Keratinocyte (primary cell): ENCODE measurements at regions not wholly inside any gene's neighbourhood (a gene's known extent, or its start where the extent isn't known, plus 50 kb on each side); places are given as distances from the start of the nearest gene placed in this dataset.
A peak's percentile ranks its signal among the peaks of the same experiment; 100 is the strongest.

ENCODE experiments used
- DNase-seq: peaks from one replicate; pipeline ENCODE4 v3.0.0-alpha.2; 2011; ENCODE audit warnings: low read depth, missing footprints, low spot score
- FAIRE-seq: peaks from 2 replicates; lab custom pipeline; 2011; peaks lifted over from hg19 to GRCh38; lab: Jason Lieb, UNC
- H2AFZ ChIP-seq: 2 replicates; pipeline ENCODE4 v1.6.0; 2012; ENCODE audit warnings: low read length, control low read depth, inconsistent platforms; ENCODE audit not compliant: control insufficient read depth
- H3K27ac ChIP-seq: 2 replicates; pipeline ENCODE4 v1.5.1; 2011; ENCODE audit warnings: low read length; ENCODE audit not compliant: control insufficient read depth, insufficient read depth
- H3K27me3 ChIP-seq: 3 replicates; pipeline ENCODE4 v1.6.0; 2011; ENCODE audit warnings: low read length; ENCODE audit not compliant: control insufficient read depth, insufficient read depth; ENCODE audit errors: extremely low read depth
- H3K36me3 ChIP-seq, 2 experiments: 2 replicates in 1 of 2; 3 replicates in 1 of 2; pipeline ENCODE4 v1.5.1; 2011; ENCODE audit warnings: low read length in 2 of 2, mild to moderate bottlenecking in 1 of 2; ENCODE audit not compliant: control insufficient read depth in 2 of 2, insufficient read depth in 2 of 2; ENCODE audit errors: extremely low read depth in 1 of 2
- H3K4me1 ChIP-seq: 3 replicates; pipeline ENCODE4 v1.5.1; 2011; ENCODE audit warnings: low read length; ENCODE audit not compliant: control insufficient read depth, insufficient read depth; ENCODE audit errors: extremely low read depth
- H3K4me2 ChIP-seq: 3 replicates; pipeline ENCODE4 v1.6.0; 2011; ENCODE audit warnings: low read depth, low read length; ENCODE audit not compliant: control insufficient read depth, insufficient read depth; ENCODE audit errors: extremely low read depth
- H3K4me3 ChIP-seq, 3 experiments: fragments of 200-600 bp in 1 of 3; sonication (generic) in 1 of 3; 2 replicates in 2 of 3; 3 replicates in 1 of 3; pipeline ENCODE4 v1.5.1; 2011 to 2016; ENCODE audit warnings: low read length in 3 of 3, mild to moderate bottlenecking in 3 of 3, control low read depth in 2 of 3, inconsistent platforms in 1 of 3, low read depth in 1 of 3, mixed read lengths in 1 of 3, mixed run types in 1 of 3, moderate library complexity in 1 of 3; ENCODE audit not compliant: control insufficient read depth in 2 of 3, insufficient read depth in 2 of 3; ENCODE audit errors: extremely low read depth in 1 of 3
- H3K79me2 ChIP-seq: 2 replicates; pipeline ENCODE4 v1.6.0; 2012; ENCODE audit warnings: low read length; ENCODE audit not compliant: control insufficient read depth, insufficient read depth
- H3K9ac ChIP-seq: 3 replicates; pipeline ENCODE4 v1.6.0; 2011; ENCODE audit warnings: low read length; ENCODE audit not compliant: control insufficient read depth, insufficient read depth; ENCODE audit errors: extremely low read depth
- H3K9me1 ChIP-seq: 3 replicates; pipeline ENCODE4 v1.6.0; 2011; ENCODE audit warnings: low read length; ENCODE audit not compliant: control insufficient read depth, insufficient read depth; ENCODE audit errors: extremely low read depth
- H3K9me3 ChIP-seq: 2 replicates; pipeline ENCODE4 v1.5.1; 2012; ENCODE audit warnings: low read depth, low read length; ENCODE audit not compliant: control insufficient read depth
- H4K20me1 ChIP-seq: 3 replicates; pipeline ENCODE4 v1.6.0; 2011; ENCODE audit warnings: low read length; ENCODE audit not compliant: control insufficient read depth, insufficient read depth; ENCODE audit errors: extremely low read depth
- CTCF ChIP-seq, 3 experiments: IDR thresholded peaks in 1 of 3; conservative IDR thresholded peaks in 1 of 3; optimal IDR thresholded peaks in 1 of 3; 2 replicates in 2 of 3; 3 replicates in 1 of 3; pipeline versions ENCODE3 to v1.5.1; 2011; ENCODE audit warnings: low read length in 3 of 3, mild to moderate bottlenecking in 3 of 3, moderate library complexity in 2 of 3, control low read depth in 1 of 3, inconsistent platforms in 1 of 3; ENCODE audit not compliant: insufficient read depth in 2 of 3; ENCODE audit errors: extremely low read depth in 1 of 3
- EZH2 ChIP-seq: IDR thresholded peaks from one replicate; pipeline ENCODE4 v1.6.1; 2012; ENCODE audit warnings: inconsistent platforms, mild to moderate bottlenecking, low read length, moderate library complexity
- dilution Hi-C: fragments of 300-500 bp; cut with MboI; formaldehyde crosslinking; loops from one replicate; pipeline ENCODE4 v1.7.0; 2020; ENCODE audit warnings: low sequenced_read_pairs; ENCODE audit not compliant: extremely low pct_ligation_motif_present

GRCh38 chr2:226180281-226180884, 619.2 kb downstream of the IRS1 start:
- no peak overlapping the region for H2AFZ ChIP-seq
- no peak for DNase-seq
- H3K9me3 ChIP-seq, result peaks cover 20% of the 10 kb centered on the region
- TF ChIP-seq EZH2, result no peak
- no peak for TF ChIP-seq CTCF (optimal IDR thresholded peaks at IDR 0.05 in 1 of 3, IDR thresholded peaks at IDR 0.05 in 1 of 3, conservative IDR thresholded peaks at IDR 0.05 in 1 of 3; ENCODE audit: extremely low read depth in 1 of 3, insufficient read depth in 2 of 3, low read length in 3 of 3)
- no peak for FAIRE-seq
- no peak overlapping the region for H3K9ac ChIP-seq
- H3K27ac ChIP-seq, result no peak overlapping the region
- no peaks in the 10 kb centered on the region for H3K36me3 ChIP-seq
- no peaks in the 10 kb centered on the region for H3K27me3 ChIP-seq
- H3K4me3 ChIP-seq, result no peak overlapping the region
- H3K4me2 ChIP-seq, result no peak overlapping the region
- H3K9me1 ChIP-seq, result no peaks in the 10 kb centered on the region
- H3K79me2 ChIP-seq, result no peaks in the 10 kb centered on the region
- dilution Hi-C loops, result no loop called here
- peaks cover 11% of the 10 kb centered on the region for H3K4me1 ChIP-seq
- H4K20me1 ChIP-seq, result no peaks in the 10 kb centered on the region

GRCh38 chr2:226179010-226179409, 620.6 kb downstream of the IRS1 start:
- Histone ChIP-seq H3K4me3 (no peak overlapping the region), H2AFZ (no peak overlapping the region), H3K36me3 (no peaks in the 10 kb centered on the region), H3K27me3 (no peaks in the 10 kb centered on the region), H4K20me1 (no peaks in the 10 kb centered on the region), H3K4me1 (no peaks in the 10 kb centered on the region), H3K79me2 (no peaks in the 10 kb centered on the region), H3K9me1 (no peaks in the 10 kb centered on the region), H3K27ac (no peak overlapping the region), H3K9ac (no peak overlapping the region), H3K4me2 (no peak overlapping the region), H3K9me3 (peaks cover 20% of the 10 kb centered on the region)
- dilution Hi-C loops, result no loop called here
- TF ChIP-seq EZH2, result no peak
- TF ChIP-seq CTCF (optimal IDR thresholded peaks at IDR 0.05 in 1 of 3, IDR thresholded peaks at IDR 0.05 in 1 of 3, conservative IDR thresholded peaks at IDR 0.05 in 1 of 3; ENCODE audit: extremely low read depth in 1 of 3, insufficient read depth in 2 of 3, low read length in 3 of 3), result no peak
- DNase-seq (peak; percentile 36), FAIRE-seq (peak; percentile 62)
